IMR-90 (cell line): ENCODE measurements at regions not wholly inside any gene's neighbourhood (a gene's known extent, or its start where the extent isn't known, plus 50 kb on each side); places are given as distances from the start of the nearest gene placed in this dataset.

ENCODE experiments used
- ATAC-seq: fragments of 200-7000 bp; cut with Tn5 transposase; 2 replicates; pipeline ENCODE4 v1.9.1; 2020; ENCODE audit warnings: low read depth, mild to moderate bottlenecking, moderate library complexity
- BruUV-seq: library from RNA; stranded (reverse); fragments of 400-500 nt; replicated peaks from 2 replicates; lab custom pipeline; 2021; lab: Mats Ljungman, UMichigan
- CTCF ChIA-PET: fragments of 300-600 bp; formaldehyde crosslinking; extraction: SDS; loops from one replicate; lab custom pipeline; 2021; ENCODE audit warnings: antibody characterized with exemption; lab: Yijun Ruan, JAX
- POLR2A ChIA-PET: fragments of 300-600 bp; sonication (Branson Sonifier 250); formaldehyde crosslinking; loops from one replicate; lab custom pipeline; 2022; ENCODE audit warnings: antibody characterized with exemption; ENCODE audit not compliant: unreplicated experiment; lab: Charles Lee
- DNase-seq: peaks from one replicate; pipeline ENCODE4 v3.0.0; 2013
- H2AFZ ChIP-seq: replicated peaks from 2 replicates; pipeline ENCODE3; 2013; ENCODE audit warnings: low read length, mild to moderate bottlenecking; ENCODE audit not compliant: poor library complexity
- H2AK5ac ChIP-seq: 2 replicates; pipeline ENCODE4 v1.6.1; 2013; ENCODE audit warnings: low read depth, low read length, inconsistent platforms
- H2AK9ac ChIP-seq: replicated peaks from 2 replicates; pipeline ENCODE3; 2013; ENCODE audit warnings: mild to moderate bottlenecking, low read depth, low read length, moderate library complexity; ENCODE audit not compliant: poor library complexity
- H2BK120ac ChIP-seq: 2 replicates; pipeline ENCODE4 v1.6.1; 2013; ENCODE audit warnings: low read depth, low read length, inconsistent platforms
- H2BK15ac ChIP-seq: 3 replicates; pipeline ENCODE4 v1.6.1; 2013; ENCODE audit warnings: low read depth, low read length, inconsistent platforms
- H2BK20ac ChIP-seq: 2 replicates; pipeline ENCODE4 v1.6.1; 2013; ENCODE audit warnings: low read depth, mild to moderate bottlenecking, inconsistent platforms, low read length, moderate library complexity
- H2BK5ac ChIP-seq: 2 replicates; pipeline ENCODE4 v1.6.1; 2013; ENCODE audit warnings: mild to moderate bottlenecking, low read depth, low read length, inconsistent platforms; ENCODE audit not compliant: poor library complexity, severe bottlenecking
- H3K14ac ChIP-seq: replicated peaks from 2 replicates; pipeline ENCODE4 v1.6.1; 2013; ENCODE audit warnings: low read depth, low read length, inconsistent platforms
- H3K18ac ChIP-seq: 2 replicates; pipeline ENCODE4 v1.6.1; 2013; ENCODE audit warnings: low read depth, low read length, control low read depth
- H3K23ac ChIP-seq: 2 replicates; pipeline ENCODE4 v1.6.1; 2013; ENCODE audit warnings: low read depth, low read length, inconsistent platforms
- H3K27ac ChIP-seq: 2 replicates; pipeline ENCODE4 v1.5.1; 2013; ENCODE audit warnings: mild to moderate bottlenecking, control low read depth, low read length; ENCODE audit not compliant: insufficient read depth
- H3K27me3 ChIP-seq: 2 replicates; pipeline ENCODE4 v1.6.1; 2013; ENCODE audit warnings: low read length; ENCODE audit not compliant: control insufficient read depth, insufficient read depth
- H3K36me3 ChIP-seq: 2 replicates; pipeline ENCODE4 v1.6.1; 2013; ENCODE audit warnings: low read length, mixed read lengths; ENCODE audit not compliant: control insufficient read depth, insufficient read depth
- H3K4ac ChIP-seq: 2 replicates; pipeline ENCODE4 v1.6.1; 2013; ENCODE audit warnings: low read depth, low read length, inconsistent platforms
- H3K4me1 ChIP-seq: 2 replicates; pipeline ENCODE4 v1.6.1; 2013; ENCODE audit warnings: low read length, mixed read lengths; ENCODE audit not compliant: control insufficient read depth, insufficient read depth
- H3K4me2 ChIP-seq: 2 replicates; pipeline ENCODE4 v1.6.1; 2013; ENCODE audit warnings: low read depth, mild to moderate bottlenecking, control low read depth, low read length, moderate library complexity
- H3K4me3 ChIP-seq: 2 replicates; pipeline ENCODE4 v1.5.1; 2013; ENCODE audit warnings: low read depth, mild to moderate bottlenecking, control low read depth, low read length, moderate library complexity; ENCODE audit not compliant: insufficient read depth
- H3K56ac ChIP-seq: 2 replicates; pipeline ENCODE4 v1.6.1; 2013; ENCODE audit warnings: low read length, inconsistent platforms; ENCODE audit not compliant: insufficient read depth; ENCODE audit errors: extremely low read depth
- H3K79me1 ChIP-seq, 2 experiments: 2 replicates each; pipeline ENCODE4 v1.6.1; 2013; ENCODE audit warnings: low read length in 2 of 2, inconsistent platforms in 1 of 2, low read depth in 1 of 2
- H3K9ac ChIP-seq: 2 replicates; pipeline ENCODE4 v1.6.1; 2013; ENCODE audit warnings: low read depth, low read length, control low read depth
- H3K9me1 ChIP-seq: 2 replicates; pipeline ENCODE4 v1.6.1; 2013; ENCODE audit warnings: low read length, inconsistent platforms; ENCODE audit not compliant: insufficient read depth
- H3K9me3 ChIP-seq: 2 replicates; pipeline ENCODE4 v1.6.1; 2013; ENCODE audit warnings: low read length; ENCODE audit not compliant: control insufficient read depth, insufficient read depth
- H4K20me1 ChIP-seq: 2 replicates; pipeline ENCODE4 v1.6.1; 2013; ENCODE audit warnings: low read length, inconsistent platforms; ENCODE audit not compliant: insufficient read depth
- H4K5ac ChIP-seq: 2 replicates; pipeline ENCODE4 v1.6.1; 2013; ENCODE audit warnings: mild to moderate bottlenecking, low read depth, low read length, control low read depth
- H4K8ac ChIP-seq, 2 experiments: 2 replicates each; pipeline ENCODE4 v1.6.1; 2013; ENCODE audit warnings: low read depth in 2 of 2, low read length in 2 of 2, control low read depth in 1 of 2, inconsistent platforms in 1 of 2
- H4K91ac ChIP-seq: 2 replicates; pipeline ENCODE4 v1.6.1; 2013; ENCODE audit warnings: low read depth, low read length, inconsistent platforms; ENCODE audit not compliant: insufficient read depth
- BHLHE40 ChIP-seq: fragments of 150-350 bp; IDR thresholded peaks from 2 replicates; pipeline ENCODE4 v1.6.1; 2016; ENCODE audit warnings: mild to moderate bottlenecking, low read depth, low read length
- CEBPB ChIP-seq: IDR thresholded peaks from 2 replicates; pipeline ENCODE4 v1.6.1; 2012; ENCODE audit warnings: low read depth, low read length, improper control_type of control experiment
- CHD1 ChIP-seq: IDR thresholded peaks from 2 replicates; pipeline ENCODE4 v1.6.1; 2012; ENCODE audit warnings: low read depth, low read length, improper control_type of control experiment
- FOS ChIP-seq: fragments of 150-350 bp; IDR thresholded peaks from 2 replicates; pipeline ENCODE4 v1.6.1; 2016; ENCODE audit warnings: low read depth, low read length
- MAFK ChIP-seq: IDR thresholded peaks from 2 replicates; pipeline ENCODE4 v1.6.1; 2012; ENCODE audit warnings: low read depth, low read length, improper control_type of control experiment
- MAZ ChIP-seq: IDR thresholded peaks from 2 replicates; pipeline ENCODE4 v1.6.1; 2012; ENCODE audit warnings: low read depth, mild to moderate bottlenecking, low read length, improper control_type of control experiment, moderate library complexity, borderline replicate concordance
- MXI1 ChIP-seq: IDR thresholded peaks from 2 replicates; pipeline ENCODE4 v1.6.1; 2012; ENCODE audit warnings: low read depth, mild to moderate bottlenecking, low read length, moderate library complexity, borderline replicate concordance
- NFE2L2 ChIP-seq: fragments of 150-350 bp; IDR thresholded peaks from 2 replicates; pipeline ENCODE4 v1.6.1; 2016; ENCODE audit warnings: low read depth, mild to moderate bottlenecking, low read length
- POLR2A ChIP-seq: IDR thresholded peaks from 2 replicates; pipeline ENCODE4 v1.6.1; 2012; ENCODE audit warnings: mild to moderate bottlenecking, low read depth, low read length
- RAD21 ChIP-seq: IDR thresholded peaks from 2 replicates; pipeline ENCODE4 v1.6.1; 2012; ENCODE audit warnings: low read length, improper control_type of control experiment
- RCOR1 ChIP-seq: IDR thresholded peaks from 2 replicates; pipeline ENCODE4 v1.6.1; 2012; ENCODE audit warnings: mild to moderate bottlenecking, low read length, improper control_type of control experiment; ENCODE audit not compliant: insufficient replicate concordance
- RFX5 ChIP-seq: IDR thresholded peaks from 2 replicates; pipeline ENCODE4 v1.8.0; 2012; ENCODE audit warnings: low read depth, mild to moderate bottlenecking, low read length, moderate library complexity
- SMC3 ChIP-seq: fragments of 150-350 bp; IDR thresholded peaks from 2 replicates; pipeline ENCODE4 v1.6.1; 2016; ENCODE audit warnings: low read depth, mild to moderate bottlenecking, antibody characterized with exemption, low read length, moderate library complexity
- WGBS, 2 experiments: methylation state at CpG; one replicate each; pipeline versions ENCODE4 v1.1.5 to v1.1.7; 2013; ENCODE audit warnings: missing lambda C conversion rate in 2 of 2; ENCODE audit not compliant: insufficient read length in 1 of 2; ENCODE audit errors: extremely low coverage in 2 of 2; 5-methylcytosine and 5-hydroxymethylcytosine counted together
- dilution Hi-C: fragments of 300-500 bp; cut with HindIII; formaldehyde crosslinking; loops from one replicate; pipeline ENCODE4 v1.14.3; 2018; ENCODE audit warnings: low sequenced_read_pairs; ENCODE audit not compliant: unreplicated experiment
- in situ Hi-C: fragments of 300-500 bp; cut with MboI; formaldehyde crosslinking; loops from 3 replicates; pipeline ENCODE4 v1.14.3; 2019; ENCODE audit warnings: low sequenced_read_pairs, inconsistent platforms, mixed read lengths
- intact Hi-C: fragments of 100-400 bp; cut with micrococcal nuclease; formaldehyde crosslinking; loops from 2 replicates; pipeline ENCODE4 v1.10.0; 2022
- TF ChIP-seq, protein P1 (sequence below): conservative IDR thresholded peaks from 2 replicates; pipeline ENCODE4 v1.5.1; 2012; ENCODE audit warnings: mild to moderate bottlenecking, low read depth, low read length, improper control_type of control experiment
- TF ChIP-seq, protein P2 (sequence below): fragments of 150-350 bp; IDR thresholded peaks from 2 replicates; pipeline ENCODE4 v1.6.1; 2017; ENCODE audit warnings: mild to moderate bottlenecking, antibody characterized with exemption, low read length, low read depth
- TF ChIP-seq, protein P3 (sequence below): fragments of 150-350 bp; IDR thresholded peaks from 2 replicates; pipeline ENCODE4 v1.6.1; 2016; ENCODE audit warnings: low read depth, mild to moderate bottlenecking, low read length, moderate library complexity, borderline replicate concordance

DNA sequence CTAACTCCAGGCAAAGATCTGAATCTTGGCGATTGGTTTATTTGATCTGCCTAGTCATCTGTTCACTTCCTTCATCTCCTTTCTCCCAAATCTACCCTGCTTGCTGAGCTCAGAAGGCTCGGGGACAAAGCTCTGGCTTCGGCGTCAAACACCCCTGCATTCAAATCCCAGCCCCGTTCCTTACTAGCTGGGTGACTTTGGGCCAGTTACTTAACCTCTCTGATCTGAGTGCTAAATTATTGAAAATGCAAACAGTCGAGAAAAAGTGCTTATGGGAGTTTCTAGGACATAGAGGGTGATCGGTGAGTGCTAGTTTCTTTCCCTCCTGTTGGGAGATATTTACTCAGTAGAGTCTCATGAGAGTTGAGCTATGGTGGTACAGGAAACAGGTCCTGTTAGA is 121.2 kb upstream of the RFLNA start:
- intact Hi-C loops: no loop called here
- ATAC-seq: no peak
- Histone ChIP-seq H2BK5ac (no peak overlapping the region), H2BK20ac (no peak overlapping the region), H3K27ac (no peak overlapping the region), H2BK120ac (no peak overlapping the region), H3K4me1 (no peaks in the 10 kb centered on the region), H3K23ac (no peak overlapping the region), H2AK5ac (no peak overlapping the region), H2BK15ac (no peak overlapping the region), H2AK9ac (no peak overlapping the region), H3K27me3 (peaks cover 29% of the 10 kb centered on the region), H4K20me1 (no peaks in the 10 kb centered on the region), H3K4me3 (no peak overlapping the region), H3K9me3 (no peaks in the 10 kb centered on the region), H4K8ac (no peak overlapping the region), H3K14ac (no peak overlapping the region), H3K9ac (no peak overlapping the region), H4K5ac (no peak overlapping the region), H3K4ac (no peak overlapping the region), H3K4me2 (no peak overlapping the region), H3K9me1 (0 out of 2 replicates have a peak, but pooled peaks cover 2% of the 10 kb centered on the region), H3K18ac (no peak overlapping the region), H4K91ac (no peak overlapping the region), H3K79me1 (no peaks in the 10 kb centered on the region), H3K36me3 (no peaks in the 10 kb centered on the region), H2AFZ (no peak overlapping the region), H3K56ac (no peak overlapping the region)
- ChIA-PET CTCF (no interaction called here), POLR2A (no interaction called here)
- TF ChIP-seq, protein P1, sequence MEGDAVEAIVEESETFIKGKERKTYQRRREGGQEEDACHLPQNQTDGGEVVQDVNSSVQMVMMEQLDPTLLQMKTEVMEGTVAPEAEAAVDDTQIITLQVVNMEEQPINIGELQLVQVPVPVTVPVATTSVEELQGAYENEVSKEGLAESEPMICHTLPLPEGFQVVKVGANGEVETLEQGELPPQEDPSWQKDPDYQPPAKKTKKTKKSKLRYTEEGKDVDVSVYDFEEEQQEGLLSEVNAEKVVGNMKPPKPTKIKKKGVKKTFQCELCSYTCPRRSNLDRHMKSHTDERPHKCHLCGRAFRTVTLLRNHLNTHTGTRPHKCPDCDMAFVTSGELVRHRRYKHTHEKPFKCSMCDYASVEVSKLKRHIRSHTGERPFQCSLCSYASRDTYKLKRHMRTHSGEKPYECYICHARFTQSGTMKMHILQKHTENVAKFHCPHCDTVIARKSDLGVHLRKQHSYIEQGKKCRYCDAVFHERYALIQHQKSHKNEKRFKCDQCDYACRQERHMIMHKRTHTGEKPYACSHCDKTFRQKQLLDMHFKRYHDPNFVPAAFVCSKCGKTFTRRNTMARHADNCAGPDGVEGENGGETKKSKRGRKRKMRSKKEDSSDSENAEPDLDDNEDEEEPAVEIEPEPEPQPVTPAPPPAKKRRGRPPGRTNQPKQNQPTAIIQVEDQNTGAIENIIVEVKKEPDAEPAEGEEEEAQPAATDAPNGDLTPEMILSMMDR: no peak
- TF ChIP-seq FOS (no peak), RFX5 (no peak), SMC3 (no peak), MAFK (no peak), POLR2A (no peak), CEBPB (no peak), CHD1 (no peak), MXI1 (no peak), RAD21 (no peak), MAZ (no peak), RCOR1 (no peak), BHLHE40 (no peak), NFE2L2 (no peak)
- TF ChIP-seq, protein P2, sequence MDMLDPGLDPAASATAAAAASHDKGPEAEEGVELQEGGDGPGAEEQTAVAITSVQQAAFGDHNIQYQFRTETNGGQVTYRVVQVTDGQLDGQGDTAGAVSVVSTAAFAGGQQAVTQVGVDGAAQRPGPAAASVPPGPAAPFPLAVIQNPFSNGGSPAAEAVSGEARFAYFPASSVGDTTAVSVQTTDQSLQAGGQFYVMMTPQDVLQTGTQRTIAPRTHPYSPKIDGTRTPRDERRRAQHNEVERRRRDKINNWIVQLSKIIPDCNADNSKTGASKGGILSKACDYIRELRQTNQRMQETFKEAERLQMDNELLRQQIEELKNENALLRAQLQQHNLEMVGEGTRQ: no peak
- TF ChIP-seq, protein P3, sequence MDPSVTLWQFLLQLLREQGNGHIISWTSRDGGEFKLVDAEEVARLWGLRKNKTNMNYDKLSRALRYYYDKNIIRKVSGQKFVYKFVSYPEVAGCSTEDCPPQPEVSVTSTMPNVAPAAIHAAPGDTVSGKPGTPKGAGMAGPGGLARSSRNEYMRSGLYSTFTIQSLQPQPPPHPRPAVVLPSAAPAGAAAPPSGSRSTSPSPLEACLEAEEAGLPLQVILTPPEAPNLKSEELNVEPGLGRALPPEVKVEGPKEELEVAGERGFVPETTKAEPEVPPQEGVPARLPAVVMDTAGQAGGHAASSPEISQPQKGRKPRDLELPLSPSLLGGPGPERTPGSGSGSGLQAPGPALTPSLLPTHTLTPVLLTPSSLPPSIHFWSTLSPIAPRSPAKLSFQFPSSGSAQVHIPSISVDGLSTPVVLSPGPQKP: no peak
- in situ Hi-C loops: no loop called here
- no peak for DNase-seq
- dilution Hi-C loops: no loop called here
- BruUV-seq: no TSS peak
- WGBS, 2 experiments: no CpG with 5 or more reads among the region's 7 CpGs
